ENCODE measurements at regions not wholly inside any gene's neighbourhood (a gene's known extent, or its start where the extent isn't known, plus 50 kb on each side); places are given as distances from the start of the nearest gene placed in this dataset.

GRCh38 chr16:6957681-6958080 is 375.0 kb upstream of the RBFOX1 start:
- no peak for TF ChIP-seq CTCF (conservative IDR thresholded peaks at IDR 0.05; ENCODE audit: low read depth, low read length)
- TF ChIP-seq MXI1 (IDR thresholded peaks at IDR 0.05; ENCODE audit: borderline replicate concordance, low read depth, low read length): no peak
- TF ChIP-seq POLR2A (IDR thresholded peaks at IDR 0.05; ENCODE audit: low read depth, low read length): no peak
- no peak for TF ChIP-seq CHD1 (IDR thresholded peaks at IDR 0.05; ENCODE audit: low read depth, low read length)
- no peak for TF ChIP-seq RCOR1 (IDR thresholded peaks at IDR 0.05; ENCODE audit: insufficient replicate concordance, low read length)
- TF ChIP-seq CEBPB (IDR thresholded peaks at IDR 0.05; ENCODE audit: low read depth, low read length): no peak
- no peak for TF ChIP-seq RAD21 (IDR thresholded peaks at IDR 0.05; ENCODE audit: low read length)
- TF ChIP-seq, protein P1, sequence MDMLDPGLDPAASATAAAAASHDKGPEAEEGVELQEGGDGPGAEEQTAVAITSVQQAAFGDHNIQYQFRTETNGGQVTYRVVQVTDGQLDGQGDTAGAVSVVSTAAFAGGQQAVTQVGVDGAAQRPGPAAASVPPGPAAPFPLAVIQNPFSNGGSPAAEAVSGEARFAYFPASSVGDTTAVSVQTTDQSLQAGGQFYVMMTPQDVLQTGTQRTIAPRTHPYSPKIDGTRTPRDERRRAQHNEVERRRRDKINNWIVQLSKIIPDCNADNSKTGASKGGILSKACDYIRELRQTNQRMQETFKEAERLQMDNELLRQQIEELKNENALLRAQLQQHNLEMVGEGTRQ (IDR thresholded peaks at IDR 0.05; ENCODE audit: low read depth, low read length): no peak
